GM23338 (cell line): ENCODE measurements at regions not wholly inside any gene's neighbourhood (a gene's known extent, or its start where the extent isn't known, plus 50 kb on each side); places are given as distances from the start of the nearest gene placed in this dataset.
"Not testable (repeated sequence)": the region's sequence is repeated elsewhere in the genome, so short reads cannot be mapped to it uniquely, and the experiment has no call there.

ENCODE experiments used
- ATAC-seq: fragments of 200-7000 bp; cut with Tn5 transposase; 3 replicates; pipeline ENCODE4 v1.9.1; 2020
- DNase-seq: peaks from one replicate; pipeline ENCODE4 v3.0.0-alpha.2; 2015; ENCODE audit warnings: low spot score
- H2AFZ ChIP-seq: fragments of 200-600 bp; sonication (generic); 2 replicates; pipeline ENCODE4 v1.8.0; 2016; ENCODE audit warnings: antibody characterized with exemption, mild to moderate bottlenecking, moderate library complexity
- H3F3A ChIP-seq: fragments of 200-600 bp; sonication (generic); replicated peaks from 2 replicates; pipeline ENCODE4 v1.8.0; 2017; ENCODE audit warnings: antibody characterized with exemption, mixed run types, low read depth
- H3K27ac ChIP-seq: fragments of 200-600 bp; sonication (generic); 2 replicates; pipeline ENCODE4 v1.6.1; 2016; ENCODE audit warnings: low read depth
- H3K27me3 ChIP-seq: fragments of 200-600 bp; sonication (generic); 2 replicates; pipeline ENCODE4 v1.8.0; 2016; ENCODE audit warnings: mild to moderate bottlenecking, mixed run types, moderate library complexity; ENCODE audit not compliant: insufficient read depth
- H3K36me3 ChIP-seq: fragments of 200-600 bp; sonication (generic); 2 replicates; pipeline ENCODE4 v1.8.0; 2016; ENCODE audit warnings: mild to moderate bottlenecking; ENCODE audit not compliant: insufficient read depth
- H3K4me1 ChIP-seq: fragments of 200-600 bp; sonication (generic); 2 replicates; pipeline ENCODE4 v1.8.0; 2016; ENCODE audit warnings: mild to moderate bottlenecking, moderate library complexity; ENCODE audit not compliant: insufficient read depth
- H3K4me2 ChIP-seq: fragments of 200-600 bp; sonication (generic); 2 replicates; pipeline ENCODE4 v1.7.1; 2017; ENCODE audit warnings: mixed run types
- H3K4me3 ChIP-seq: fragments of 200-600 bp; sonication (generic); 2 replicates; pipeline ENCODE4 v1.6.1; 2016; ENCODE audit warnings: mixed run types
- H3K79me2 ChIP-seq: fragments of 200-600 bp; sonication (generic); replicated peaks from 2 replicates; pipeline ENCODE4 v1.8.0; 2017; ENCODE audit warnings: mild to moderate bottlenecking; ENCODE audit not compliant: insufficient read depth
- H3K9me2 ChIP-seq: fragments of 200-600 bp; sonication (generic); 2 replicates; pipeline ENCODE4 v1.8.0; 2017; ENCODE audit not compliant: insufficient read depth
- H4K20me1 ChIP-seq: fragments of 200-600 bp; sonication (generic); replicated peaks from 2 replicates; pipeline ENCODE4 v1.8.0; 2017; ENCODE audit warnings: mild to moderate bottlenecking; ENCODE audit not compliant: insufficient read depth
- H3K27ac Mint-ChIP-seq: 2 replicates; pipeline ENCODE4 v1.8.0; 2020; ENCODE audit warnings: inconsistent platforms, mild to moderate bottlenecking, moderate library complexity, mixed read lengths
- H3K27me3 Mint-ChIP-seq: 3 replicates; pipeline ENCODE4 v1.8.0; 2022; ENCODE audit warnings: low read depth, mild to moderate bottlenecking, moderate library complexity, mixed read lengths, inconsistent platforms; ENCODE audit not compliant: insufficient read depth, poor library complexity
- H3K36me3 Mint-ChIP-seq: 3 replicates; pipeline ENCODE4 v1.8.0; 2021; ENCODE audit warnings: low read depth, mild to moderate bottlenecking, inconsistent platforms, moderate library complexity, mixed read lengths
- H3K4me1 Mint-ChIP-seq: 3 replicates; pipeline ENCODE4 v1.8.0; 2020; ENCODE audit warnings: mild to moderate bottlenecking, inconsistent platforms, mixed read lengths
- H3K4me3 Mint-ChIP-seq: 3 replicates; pipeline ENCODE4 v1.8.0; 2021; ENCODE audit warnings: moderate library complexity, mild to moderate bottlenecking, inconsistent platforms, mixed read lengths
- H3K9me3 Mint-ChIP-seq: 3 replicates; pipeline ENCODE4 v1.8.0; 2020; ENCODE audit warnings: moderate library complexity, mild to moderate bottlenecking, inconsistent platforms, mixed read lengths

DNA sequence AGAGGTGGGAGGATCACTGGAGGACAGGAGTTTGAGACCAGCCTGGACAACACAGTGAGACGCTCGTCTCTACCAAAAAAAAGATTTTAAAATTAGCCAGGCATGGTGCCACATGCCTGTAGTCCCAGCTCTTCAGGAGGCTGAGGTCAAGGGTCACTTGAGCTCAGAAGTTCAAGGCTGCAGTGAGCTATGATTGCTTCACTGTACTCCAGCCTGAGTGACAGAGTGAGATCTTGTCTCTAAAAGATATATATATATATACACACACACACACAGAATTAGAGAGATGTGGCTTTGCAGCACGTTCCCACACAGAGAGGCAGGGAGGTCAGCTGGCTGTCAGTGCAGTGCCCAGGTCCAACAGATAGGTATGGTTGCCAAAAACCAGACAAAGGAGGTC is 363.4 kb downstream of the BCL2L11 start:
- not testable (repeated sequence) for H3K4me2 ChIP-seq

DNA sequence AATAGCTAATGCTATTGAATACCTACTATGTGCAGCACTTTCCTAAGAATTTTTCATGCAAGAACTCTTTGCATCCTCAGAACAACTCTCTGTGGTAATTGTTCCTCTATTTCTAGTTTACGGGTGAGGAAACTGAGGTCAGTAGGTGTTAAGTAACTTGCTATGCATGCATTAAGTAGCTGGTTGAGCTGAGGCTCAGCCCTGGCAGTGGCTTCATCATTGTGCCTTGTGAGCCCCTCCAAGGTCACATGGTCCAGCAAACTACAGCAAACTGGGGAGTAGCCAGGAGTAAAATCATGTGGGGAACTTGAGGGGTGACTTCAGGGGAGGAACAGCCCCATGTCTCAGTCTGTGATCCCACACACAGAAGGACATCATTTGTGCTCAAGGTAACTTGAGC is 365.2 kb downstream of the BCL2L11 start:
- not testable (repeated sequence) for H3K27ac Mint-ChIP-seq, H3K9me2 ChIP-seq, H3K4me1 Mint-ChIP-seq, H3K4me2 ChIP-seq, H3K36me3 Mint-ChIP-seq, H2AFZ ChIP-seq, H3K4me3 Mint-ChIP-seq, H3K36me3 ChIP-seq, H3F3A ChIP-seq, DNase-seq, ATAC-seq, H3K4me1 ChIP-seq, H3K9me3 Mint-ChIP-seq, H3K79me2 ChIP-seq, H4K20me1 ChIP-seq, H3K27me3 ChIP-seq, H3K4me3 ChIP-seq, H3K27me3 Mint-ChIP-seq, H3K27ac ChIP-seq

More for the DNA sequence above, 363.4 kb downstream of the BCL2L11 start:
- not testable (repeated sequence) for ATAC-seq, H3K4me1 Mint-ChIP-seq, H4K20me1 ChIP-seq, H3K27me3 Mint-ChIP-seq, H3K36me3 Mint-ChIP-seq, H3K9me2 ChIP-seq, H3K36me3 ChIP-seq, H3K4me1 ChIP-seq, DNase-seq, H3K27me3 ChIP-seq, H3K4me3 Mint-ChIP-seq, H2AFZ ChIP-seq, H3K79me2 ChIP-seq, H3F3A ChIP-seq, H3K27ac ChIP-seq, H3K27ac Mint-ChIP-seq, H3K4me3 ChIP-seq, H3K9me3 Mint-ChIP-seq

DNA sequence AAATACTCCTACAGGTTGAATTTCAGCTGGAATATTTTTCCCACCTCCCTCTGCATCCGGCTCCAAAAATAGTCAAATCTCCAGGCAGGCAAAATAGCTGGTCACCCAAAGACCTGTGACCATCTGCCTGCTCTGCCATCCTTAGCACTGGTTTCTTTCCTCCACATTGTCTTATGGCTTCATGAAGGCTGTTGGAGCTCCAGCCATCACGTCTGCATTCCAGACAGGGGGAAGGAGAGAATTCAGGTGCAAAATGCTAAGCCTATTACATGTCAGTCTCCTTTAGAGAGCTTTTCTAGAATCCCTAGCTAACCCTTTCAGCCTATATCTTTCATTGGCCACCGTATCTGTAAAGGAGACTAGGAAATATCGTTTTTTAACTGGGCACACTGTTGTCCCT is 367.7 kb downstream of the BCL2L11 start:
- H3K4me2 ChIP-seq, H3K4me1 ChIP-seq, H3K4me3 ChIP-seq, H3K79me2 ChIP-seq, H3K4me1 Mint-ChIP-seq, H3K9me2 ChIP-seq, H3K27ac ChIP-seq, H2AFZ ChIP-seq, H3K4me3 Mint-ChIP-seq, ATAC-seq, DNase-seq, H3F3A ChIP-seq, H4K20me1 ChIP-seq, H3K9me3 Mint-ChIP-seq, H3K27me3 Mint-ChIP-seq, H3K27me3 ChIP-seq, H3K36me3 ChIP-seq, H3K36me3 Mint-ChIP-seq, H3K27ac Mint-ChIP-seq: not testable (repeated sequence)

DNA sequence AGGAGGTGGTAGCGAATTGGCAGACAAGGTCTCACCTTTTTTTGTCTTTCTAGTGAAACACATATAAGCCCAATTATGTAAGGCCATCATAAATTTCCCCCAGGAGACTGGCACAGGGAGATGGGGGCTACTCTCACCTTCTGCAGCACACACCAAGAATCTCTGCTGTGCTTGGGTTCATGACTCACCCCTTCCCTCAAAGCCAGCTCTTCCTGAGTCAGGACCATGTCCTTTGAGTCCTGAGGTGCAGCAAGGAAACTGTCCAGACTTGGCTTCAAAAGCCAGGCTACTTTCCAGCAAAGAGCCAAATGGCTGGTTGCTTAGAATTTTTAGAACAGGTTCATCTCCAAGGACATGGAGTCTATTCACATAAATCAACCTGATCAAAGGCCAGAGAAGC is 368.7 kb downstream of the BCL2L11 start:
- H3F3A ChIP-seq, H3K9me2 ChIP-seq, H2AFZ ChIP-seq, H3K4me1 ChIP-seq, H3K27me3 ChIP-seq, H3K36me3 ChIP-seq, H3K4me2 ChIP-seq, H3K4me3 Mint-ChIP-seq, H3K27ac ChIP-seq, H3K4me1 Mint-ChIP-seq, H3K27ac Mint-ChIP-seq, H3K36me3 Mint-ChIP-seq, H3K27me3 Mint-ChIP-seq, DNase-seq, H3K4me3 ChIP-seq, ATAC-seq, H3K9me3 Mint-ChIP-seq, H3K79me2 ChIP-seq, H4K20me1 ChIP-seq: not testable (repeated sequence)

DNA sequence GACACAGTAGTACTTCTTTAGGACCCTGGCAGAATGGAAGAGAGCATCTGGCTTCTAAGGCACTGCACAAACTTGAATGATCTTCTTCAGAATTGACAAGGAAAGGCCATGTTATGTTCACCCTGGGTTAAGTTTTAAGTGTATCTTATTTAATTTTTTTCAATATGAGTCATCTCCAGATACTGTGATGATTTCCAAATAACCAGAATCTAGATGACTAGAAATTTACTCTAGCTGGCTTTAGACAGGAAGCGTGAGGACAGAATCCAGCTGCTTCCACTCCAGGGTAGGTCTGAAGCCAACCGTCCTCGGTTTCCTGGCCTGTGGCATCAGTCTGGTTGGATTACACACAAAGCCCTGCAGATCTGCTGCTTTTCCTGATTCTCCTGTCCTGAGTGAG is 370.5 kb downstream of the BCL2L11 start:
- H4K20me1 ChIP-seq, H3K9me2 ChIP-seq, H2AFZ ChIP-seq, H3K27ac ChIP-seq, H3K4me2 ChIP-seq, H3F3A ChIP-seq, H3K4me3 ChIP-seq, H3K36me3 ChIP-seq, H3K9me3 Mint-ChIP-seq, H3K36me3 Mint-ChIP-seq, H3K27me3 ChIP-seq, H3K4me1 Mint-ChIP-seq, ATAC-seq, H3K27ac Mint-ChIP-seq, H3K27me3 Mint-ChIP-seq, DNase-seq, H3K79me2 ChIP-seq, H3K4me3 Mint-ChIP-seq, H3K4me1 ChIP-seq: not testable (repeated sequence)

DNA sequence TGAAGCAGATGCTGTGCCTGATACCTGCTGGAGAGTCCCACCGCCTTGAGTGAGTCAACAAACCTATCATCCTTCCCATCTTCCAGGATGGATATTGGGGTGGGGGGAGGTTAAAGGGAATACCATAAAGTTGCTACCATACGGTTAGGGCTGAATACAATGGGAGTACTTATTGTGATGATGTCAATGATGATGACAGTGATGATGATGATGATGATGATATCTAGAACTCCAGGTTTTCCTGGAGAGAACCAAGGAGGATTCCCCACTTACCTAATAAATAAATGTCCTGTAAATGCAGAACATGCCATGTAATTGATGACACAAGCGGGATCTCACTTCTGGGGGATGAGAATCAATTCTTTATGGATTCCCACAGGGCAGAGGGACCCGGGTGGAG is 370.9 kb downstream of the BCL2L11 start:
- not testable (repeated sequence) for DNase-seq, H3K4me2 ChIP-seq, H3K9me2 ChIP-seq, H3K36me3 Mint-ChIP-seq, H3K79me2 ChIP-seq, H3K36me3 ChIP-seq, H3K4me3 Mint-ChIP-seq, H3K4me1 Mint-ChIP-seq, H3K9me3 Mint-ChIP-seq, H3K27me3 ChIP-seq, H3K27ac ChIP-seq, H3K4me3 ChIP-seq, H3K27ac Mint-ChIP-seq, H2AFZ ChIP-seq, H3K27me3 Mint-ChIP-seq, H3F3A ChIP-seq, ATAC-seq, H3K4me1 ChIP-seq, H4K20me1 ChIP-seq

DNA sequence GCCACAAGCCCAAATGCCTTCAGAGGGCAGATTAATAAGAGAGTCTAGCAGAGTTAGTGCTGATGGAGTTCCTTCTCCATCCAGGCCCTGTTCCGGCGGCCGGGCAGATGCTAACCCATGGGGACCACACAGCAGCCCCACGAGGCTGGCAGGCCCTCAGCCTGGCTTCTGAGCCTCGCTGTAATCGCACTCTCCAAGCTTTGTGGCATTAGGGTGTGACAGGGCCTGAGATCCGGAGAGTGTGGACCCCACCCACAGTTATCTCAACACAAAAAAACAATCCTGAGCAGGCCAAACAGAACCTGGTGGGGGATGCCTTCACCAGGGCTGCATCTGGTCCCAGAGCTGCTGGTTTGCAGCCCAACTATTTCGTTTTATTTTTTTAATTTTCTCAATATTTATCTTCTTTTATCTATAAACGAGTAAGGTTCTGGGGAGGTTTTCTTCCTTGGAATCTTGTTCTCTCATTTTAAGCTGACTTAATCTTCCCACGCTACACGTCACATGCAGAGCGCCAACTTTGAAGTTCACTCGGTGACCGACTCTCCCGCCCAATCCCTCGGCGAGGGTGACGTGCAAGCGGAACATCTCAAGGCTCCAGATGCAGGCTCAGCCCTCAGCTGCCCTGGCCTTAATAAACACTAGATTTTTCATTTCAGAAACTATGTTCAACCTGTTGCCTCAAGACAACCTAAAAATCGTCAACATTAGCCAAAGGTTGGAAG is 372.4 kb downstream of the BCL2L11 start:
- not testable (repeated sequence) for H3K4me2 ChIP-seq, H3K36me3 ChIP-seq, ATAC-seq, H3K27me3 Mint-ChIP-seq, H4K20me1 ChIP-seq, H3K27me3 ChIP-seq, DNase-seq, H3K4me3 Mint-ChIP-seq, H3K4me1 ChIP-seq, H3K79me2 ChIP-seq, H3K9me3 Mint-ChIP-seq, H3K27ac ChIP-seq, H2AFZ ChIP-seq, H3K4me3 ChIP-seq, H3K36me3 Mint-ChIP-seq, H3F3A ChIP-seq, H3K27ac Mint-ChIP-seq, H3K4me1 Mint-ChIP-seq, H3K9me2 ChIP-seq
